Hepatocyte (in vitro differentiated cells): ENCODE measurements at regions not wholly inside any gene's neighbourhood (a gene's known extent, or its start where the extent isn't known, plus 50 kb on each side); places are given as distances from the start of the nearest gene placed in this dataset.
A peak's percentile ranks its signal among the peaks of the same experiment; 100 is the strongest.

ENCODE experiments used
- DNase-seq: peaks from one replicate; pipeline ENCODE4 v3.0.0-alpha.2; 2016; ENCODE audit warnings: low spot score
- H2AFZ ChIP-seq: fragments of 200-600 bp; sonication (generic); 2 replicates; pipeline ENCODE4 v1.6.0; 2016; ENCODE audit warnings: antibody characterized with exemption, mild to moderate bottlenecking
- H3K27ac ChIP-seq: fragments of 200-600 bp; sonication (generic); 2 replicates; pipeline ENCODE4 v1.5.1; 2016; ENCODE audit warnings: mild to moderate bottlenecking
- H3K27me3 ChIP-seq: fragments of 200-600 bp; sonication (generic); 2 replicates; pipeline ENCODE4 v1.6.1; 2016
- H3K36me3 ChIP-seq: fragments of 200-600 bp; sonication (generic); replicated peaks from 2 replicates; pipeline ENCODE4 v1.5.1; 2016; ENCODE audit warnings: low read depth; ENCODE audit not compliant: insufficient read depth
- H3K4me1 ChIP-seq: fragments of 200-600 bp; sonication (generic); 2 replicates; pipeline ENCODE4 v1.5.1; 2016; ENCODE audit warnings: mild to moderate bottlenecking, moderate library complexity; ENCODE audit not compliant: insufficient read depth
- H3K4me2 ChIP-seq: fragments of 200-600 bp; sonication (generic); 2 replicates; pipeline ENCODE4 v1.6.0; 2016
- H3K4me3 ChIP-seq: fragments of 200-600 bp; sonication (generic); 2 replicates; pipeline ENCODE4 v1.5.1; 2016; ENCODE audit warnings: mild to moderate bottlenecking
- H3K79me2 ChIP-seq: fragments of 200-600 bp; sonication (generic); 2 replicates; pipeline ENCODE4 v1.6.0; 2017; ENCODE audit warnings: mild to moderate bottlenecking
- H3K9me2 ChIP-seq: fragments of 200-600 bp; sonication (generic); replicated peaks from 2 replicates; pipeline ENCODE4 v1.6.0; 2017; ENCODE audit warnings: mild to moderate bottlenecking; ENCODE audit not compliant: insufficient read depth
- H3K9me3 ChIP-seq: fragments of 200-600 bp; sonication (generic); 2 replicates; pipeline ENCODE4 v1.5.1; 2016; ENCODE audit warnings: low read depth, mild to moderate bottlenecking
- H4K20me1 ChIP-seq: fragments of 200-600 bp; sonication (generic); 2 replicates; pipeline ENCODE4 v1.6.0; 2016; ENCODE audit warnings: mild to moderate bottlenecking; ENCODE audit not compliant: insufficient read depth, poor library complexity, severe bottlenecking
- CTCF ChIP-seq: fragments of 200-600 bp; sonication (generic); IDR thresholded peaks from 2 replicates; pipeline ENCODE4 v1.5.1; 2016; ENCODE audit warnings: antibody characterized with exemption, mild to moderate bottlenecking; ENCODE audit not compliant: poor library complexity
- EZH2 ChIP-seq: fragments of 200-600 bp; sonication (generic); IDR thresholded peaks from 2 replicates; pipeline ENCODE4 v1.6.1; 2016; ENCODE audit warnings: antibody characterized with exemption, mild to moderate bottlenecking, borderline replicate concordance
- EZH2phosphoT487 ChIP-seq: fragments of 200-600 bp; sonication (generic); IDR thresholded peaks from one replicate; pipeline ENCODE4 v1.6.1; 2018; ENCODE audit warnings: antibody characterized with exemption, mild to moderate bottlenecking, low read depth, moderate library complexity; ENCODE audit not compliant: unreplicated experiment, severe bottlenecking
- WGBS: methylation state at CpG from one replicate; pipeline ENCODE4 v1.1.6; 2016; ENCODE audit warnings: low lambda C conversion rate; ENCODE audit errors: missing lambda C conversion rate; 5-methylcytosine and 5-hydroxymethylcytosine counted together

DNA sequence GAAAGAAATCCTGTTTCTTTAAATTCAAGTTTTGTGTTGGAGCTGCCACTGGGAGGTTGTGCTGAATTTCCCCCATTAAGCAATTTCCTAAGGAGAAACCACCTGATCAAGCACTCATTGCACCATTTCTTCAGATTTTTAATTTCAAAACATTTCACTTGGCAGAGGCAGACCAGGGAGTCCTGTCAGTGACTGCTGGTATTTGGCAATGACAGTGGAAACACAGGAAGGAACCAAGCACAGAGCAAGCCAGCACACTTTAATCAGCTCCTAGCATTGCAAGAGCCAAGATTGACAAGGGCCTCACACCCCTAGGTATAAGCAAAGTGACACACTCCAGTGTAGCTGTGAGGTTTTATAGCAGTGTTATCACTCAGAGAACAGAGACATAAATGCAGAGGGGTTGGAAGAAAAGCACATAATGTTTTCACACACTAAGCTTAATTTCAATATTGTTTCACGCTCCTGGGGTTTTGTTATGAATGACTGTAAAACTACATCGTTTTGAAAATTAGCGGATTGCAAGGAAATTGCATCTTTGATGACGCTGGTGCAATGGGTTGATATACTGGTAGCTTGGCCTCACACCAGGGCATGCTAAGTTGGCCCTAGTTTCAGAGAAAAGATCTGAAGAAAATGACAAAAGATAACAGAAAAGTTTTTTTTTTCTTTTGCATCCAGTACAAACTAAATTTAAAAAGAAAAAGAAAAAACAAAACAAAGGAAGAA lies 768.4 kb downstream of the TFAP2A start:
- H3K79me2 ChIP-seq, result no peaks in the 10 kb centered on the region
- no peak overlapping the region for H3K4me2 ChIP-seq
- H2AFZ ChIP-seq, result no peak overlapping the region
- no peaks in the 10 kb centered on the region for H4K20me1 ChIP-seq
- H3K36me3 ChIP-seq, result no peaks in the 10 kb centered on the region
- no peaks in the 10 kb centered on the region for H3K9me2 ChIP-seq
- TF ChIP-seq EZH2, result no peak
- TF ChIP-seq EZH2phosphoT487, result no peak
- no peak for TF ChIP-seq CTCF
- no peaks in the 10 kb centered on the region for H3K27me3 ChIP-seq
- 84% methylated on average over 4 of the region's 4 CpGs for WGBS
- H3K9me3 ChIP-seq, result no peaks in the 10 kb centered on the region
- DNase-seq, result peak; percentile 11
- H3K4me1 ChIP-seq, result peaks cover 13% of the 10 kb centered on the region
- no peak overlapping the region for H3K27ac ChIP-seq
- H3K4me3 ChIP-seq, result no peak overlapping the region

DNA sequence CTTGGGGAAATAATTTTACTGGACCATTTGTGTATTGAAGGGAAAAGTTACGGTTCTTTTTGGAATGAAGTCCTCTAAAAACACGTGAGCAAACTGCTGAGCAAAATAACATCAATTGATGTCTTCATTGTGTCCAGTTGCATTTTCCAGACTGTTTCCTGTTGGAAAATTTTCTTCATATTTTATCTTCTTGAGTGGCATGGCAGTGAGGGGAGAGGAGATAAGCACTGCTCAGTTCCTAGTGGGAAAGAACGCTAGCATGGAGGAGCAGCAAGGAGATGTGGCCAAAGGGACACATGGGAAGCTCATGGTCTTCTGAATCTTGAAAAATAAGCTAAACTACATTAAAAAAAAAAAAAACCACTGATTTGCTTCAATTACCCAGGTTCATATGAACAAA lies 776.0 kb downstream of the TFAP2A start:
- Histone ChIP-seq H3K27ac (no peak overlapping the region), H3K4me1 (no peaks in the 10 kb centered on the region), H4K20me1 (no peaks in the 10 kb centered on the region), H3K4me2 (no peak overlapping the region), H3K9me3 (no peaks in the 10 kb centered on the region), H3K79me2 (no peaks in the 10 kb centered on the region), H3K9me2 (no peaks in the 10 kb centered on the region), H3K4me3 (no peak overlapping the region), H3K27me3 (no peaks in the 10 kb centered on the region), H2AFZ (no peak overlapping the region), H3K36me3 (no peaks in the 10 kb centered on the region)
- DNase-seq, result no peak
- TF ChIP-seq EZH2phosphoT487 (no peak), CTCF (no peak), EZH2 (no peak)
- WGBS, result 88% methylated on average over 3 of the region's 3 CpGs

- Histone ChIP-seq H3K36me3 (no peaks in the 10 kb centered on the region), H3K9me2 (no peaks in the 10 kb centered on the region), H3K4me1 (no peaks in the 10 kb centered on the region), H2AFZ (no peak overlapping the region), H3K27me3 (no peaks in the 10 kb centered on the region), H3K79me2 (no peaks in the 10 kb centered on the region), H3K4me2 (no peak overlapping the region), H3K9me3 (no peaks in the 10 kb centered on the region), H4K20me1 (no peaks in the 10 kb centered on the region), H3K27ac (no peak overlapping the region), H3K4me3 (no peak overlapping the region)
- TF ChIP-seq EZH2, result no peak
- TF ChIP-seq CTCF, result no peak
- TF ChIP-seq EZH2phosphoT487, result no peak
- WGBS, result 91% methylated on average over 2 of the region's 2 CpGs
- no peak for DNase-seq
Observed at GRCh38 chr6:9634776-9635175, 780.1 kb downstream of the TFAP2A start.
